PC-9 (cell line): ENCODE measurements at regions not wholly inside any gene's neighbourhood (a gene's known extent, or its start where the extent isn't known, plus 50 kb on each side); places are given as distances from the start of the nearest gene placed in this dataset.

Experiments
- BruUV-seq: library from RNA; stranded (reverse); fragments of 400-500 nt; replicated peaks from 2 replicates; lab custom pipeline; 2021; lab: Mats Ljungman, UMichigan
- CTCF ChIA-PET: fragments of 300-600 bp; sonication (Branson Sonifier 250); formaldehyde crosslinking; loops from one replicate; lab custom pipeline; 2022; ENCODE audit warnings: antibody characterized with exemption; lab: Charles Lee
- POLR2A ChIA-PET: fragments of 300-600 bp; sonication (Branson Sonifier 250); formaldehyde crosslinking; loops from one replicate; lab custom pipeline; 2022; ENCODE audit warnings: antibody characterized with exemption; ENCODE audit not compliant: unreplicated experiment; lab: Charles Lee
- DNase-seq, 2 experiments: peaks; one replicate each; pipeline versions ENCODE4 v3.0.0 to v3.0.0-alpha.2; 2015 to 2022; ENCODE audit warnings: mixed read lengths in 1 of 2
- H2AFZ ChIP-seq: fragments of 200-600 bp; sonication (generic); 2 replicates; pipeline ENCODE4 v1.8.1; 2017; ENCODE audit warnings: antibody characterized with exemption
- H3F3A ChIP-seq: fragments of 200-600 bp; sonication (generic); 2 replicates; pipeline ENCODE4 v1.8.1; 2017; ENCODE audit warnings: antibody characterized with exemption, mild to moderate bottlenecking, low read depth; ENCODE audit not compliant: insufficient read depth
- H3K27ac ChIP-seq: fragments of 200-600 bp; sonication (generic); 2 replicates; pipeline ENCODE4 v1.6.1; 2016; ENCODE audit warnings: mixed run types
- H3K27me3 ChIP-seq: fragments of 200-600 bp; sonication (generic); 2 replicates; pipeline ENCODE4 v1.6.1; 2016; ENCODE audit warnings: low read depth, mixed run types; ENCODE audit not compliant: insufficient read depth
- H3K36me3 ChIP-seq: fragments of 200-600 bp; sonication (generic); 2 replicates; pipeline ENCODE4 v1.6.1; 2016; ENCODE audit warnings: low read depth, mixed run types
- H3K4me1 ChIP-seq: fragments of 200-600 bp; sonication (generic); replicated peaks from 2 replicates; pipeline ENCODE4 v1.6.1; 2016; ENCODE audit warnings: mixed run types; ENCODE audit not compliant: insufficient read depth
- H3K4me2 ChIP-seq: fragments of 200-600 bp; sonication (generic); 2 replicates; pipeline ENCODE4 v1.6.1; 2017; ENCODE audit warnings: mixed run types
- H3K4me3 ChIP-seq: fragments of 200-600 bp; sonication (generic); 2 replicates; pipeline ENCODE4 v1.6.1; 2016; ENCODE audit warnings: mixed run types
- H3K79me2 ChIP-seq: fragments of 200-600 bp; sonication (generic); 2 replicates; pipeline ENCODE4 v1.6.1; 2017; ENCODE audit warnings: low read depth, mixed run types
- H3K9me2 ChIP-seq: fragments of 200-600 bp; sonication (generic); 2 replicates; pipeline ENCODE4 v1.8.1; 2017; ENCODE audit warnings: mild to moderate bottlenecking; ENCODE audit not compliant: insufficient read depth
- H3K9me3 ChIP-seq: fragments of 200-600 bp; sonication (generic); 2 replicates; pipeline ENCODE4 v1.8.1; 2016; ENCODE audit warnings: low read depth; ENCODE audit not compliant: insufficient read depth
- H4K20me1 ChIP-seq: fragments of 200-600 bp; sonication (generic); 2 replicates; pipeline ENCODE4 v1.8.1; 2017; ENCODE audit not compliant: insufficient read depth
- CTCF ChIP-seq: fragments of 200-600 bp; sonication (generic); conservative IDR thresholded peaks from 2 replicates; pipeline ENCODE4 v1.6.1; 2017; ENCODE audit warnings: mixed run types, antibody characterized with exemption, mild to moderate bottlenecking, moderate library complexity
- EZH2 ChIP-seq: fragments of 200-600 bp; sonication (generic); IDR thresholded peaks from 2 replicates; pipeline ENCODE4 v1.8.0; 2017; ENCODE audit warnings: antibody characterized with exemption, low read depth
- intact Hi-C: fragments of 100-400 bp; cut with micrococcal nuclease; formaldehyde crosslinking; loops from one replicate; pipeline ENCODE4 v1.10.0; 2022; ENCODE audit not compliant: unreplicated experiment

GRCh38 chr16:86948046-86948445 lies 369.1 kb downstream of the C16orf95 start:
- Histone ChIP-seq H3K4me1 (no peaks in the 10 kb centered on the region), H3K27ac (no peak overlapping the region), H3K4me3 (no peak overlapping the region), H3K4me2 (no peak overlapping the region), H2AFZ (no peak overlapping the region), H3K27me3 (peaks cover 70% of the 10 kb centered on the region), H4K20me1 (no peaks in the 10 kb centered on the region; the same call in 1 of the 2 replicates), H3K9me3 (no peaks in the 10 kb centered on the region), H3K9me2 (no peaks in the 10 kb centered on the region), H3K79me2 (no peaks in the 10 kb centered on the region), H3F3A (no peaks in the 10 kb centered on the region), H3K36me3 (no peaks in the 10 kb centered on the region)
- no TSS peak for BruUV-seq
- ChIA-PET POLR2A (no interaction called here), CTCF (no interaction called here)
- TF ChIP-seq EZH2 (no peak), CTCF (no peak)
- DNase-seq = no peak
- intact Hi-C loops = no loop called here

GRCh38 chr16:86949116-86949515 lies 368.1 kb downstream of the C16orf95 start:
- peaks cover 70% of the 10 kb centered on the region for H3K27me3 ChIP-seq
- no peaks in the 10 kb centered on the region for H3K9me2 ChIP-seq
- BruUV-seq = no TSS peak
- CTCF ChIA-PET = no interaction called here
- no peaks in the 10 kb centered on the region for H3K79me2 ChIP-seq
- H3F3A ChIP-seq = no peaks in the 10 kb centered on the region
- H4K20me1 ChIP-seq = no peaks in the 10 kb centered on the region; the same call in 1 of the 2 replicates
- no peak overlapping the region for H3K4me3 ChIP-seq
- no peak overlapping the region for H3K4me2 ChIP-seq
- POLR2A ChIA-PET = no interaction called here
- H3K36me3 ChIP-seq = no peaks in the 10 kb centered on the region
- no peaks in the 10 kb centered on the region for H3K4me1 ChIP-seq
- H3K27ac ChIP-seq = no peak overlapping the region
- no peak for DNase-seq
- H3K9me3 ChIP-seq = no peaks in the 10 kb centered on the region
- no peak overlapping the region for H2AFZ ChIP-seq
- intact Hi-C loops = no loop called here
- no peak for TF ChIP-seq EZH2
- TF ChIP-seq CTCF = no peak

- no peak overlapping the region for H2AFZ ChIP-seq
- intact Hi-C loops = no loop called here
- H3K9me2 ChIP-seq = no peaks in the 10 kb centered on the region
- H3K4me1 ChIP-seq = no peaks in the 10 kb centered on the region
- ChIA-PET CTCF (no interaction called here), POLR2A (no interaction called here)
- no peaks in the 10 kb centered on the region for H3F3A ChIP-seq
- peaks cover 68% of the 10 kb centered on the region for H3K27me3 ChIP-seq
- H3K9me3 ChIP-seq = no peaks in the 10 kb centered on the region
- no peak overlapping the region for H3K4me2 ChIP-seq
- no peaks in the 10 kb centered on the region; the same call in 1 of the 2 replicates for H4K20me1 ChIP-seq
- no peak overlapping the region for H3K4me3 ChIP-seq
- H3K36me3 ChIP-seq = no peaks in the 10 kb centered on the region
- H3K79me2 ChIP-seq = no peaks in the 10 kb centered on the region
- no peak overlapping the region for H3K27ac ChIP-seq
- DNase-seq = no peak
- TF ChIP-seq EZH2 = no peak
- no peak for TF ChIP-seq CTCF
- no TSS peak for BruUV-seq
Measured at GRCh38 chr16:86949630-86950029, 367.6 kb downstream of the C16orf95 start.
